ENCODE measurements at regions not wholly inside any gene's neighbourhood (a gene's known extent, or its start where the extent isn't known, plus 50 kb on each side); places are given as distances from the start of the nearest gene placed in this dataset.

GRCh38 chr11:115933564-115933963 lies 429.3 kb upstream of the CADM1 start:
- no peak for TF ChIP-seq CTCF (IDR thresholded peaks at IDR 0.05)
- TF ChIP-seq POLR2A (IDR thresholded peaks at IDR 0.05), result no peak
- no peak for TF ChIP-seq EP300 (IDR thresholded peaks at IDR 0.05)
- TF ChIP-seq POLR2AphosphoS5 (IDR thresholded peaks at IDR 0.05), result no peak
